H1 (cell line): ENCODE measurements at regions not wholly inside any gene's neighbourhood (a gene's known extent, or its start where the extent isn't known, plus 50 kb on each side); places are given as distances from the start of the nearest gene placed in this dataset.

Experiments
- SP2 ChIP-seq: IDR thresholded peaks from 2 replicates; pipeline ENCODE4 v1.6.1; 2012; ENCODE audit warnings: mild to moderate bottlenecking, low read length, inconsistent platforms
- TAF1 ChIP-seq: IDR thresholded peaks from 2 replicates; pipeline ENCODE4 v1.6.1; 2011; ENCODE audit warnings: mild to moderate bottlenecking, low read depth, low read length

- TF ChIP-seq TAF1 (no peak), SP2 (no peak)
These were observed 70.3 kb upstream of the MROH9 start (continued) for GRCh38 chr1:170864876-170865538.
